ENCODE measurements at regions not wholly inside any gene's neighbourhood (a gene's known extent, or its start where the extent isn't known, plus 50 kb on each side); places are given as distances from the start of the nearest gene placed in this dataset.

DNA sequence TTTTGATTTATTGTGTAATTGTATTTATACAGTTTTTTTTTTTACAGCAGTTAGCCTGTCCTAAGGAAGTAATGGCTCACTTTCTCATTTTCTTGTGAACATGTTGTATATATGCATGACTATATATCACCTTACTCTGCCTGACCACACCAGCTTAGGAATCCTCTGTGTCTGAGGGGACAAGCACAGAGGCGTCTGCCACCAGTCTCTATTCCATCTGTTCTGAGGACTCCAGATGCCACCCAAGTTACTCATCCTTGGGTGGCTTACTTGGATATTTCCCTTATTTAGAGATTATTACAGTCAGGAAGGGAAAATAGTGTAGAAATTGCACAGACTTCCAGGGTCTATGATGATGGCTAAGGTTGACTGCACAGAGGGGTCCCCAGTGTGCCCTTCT, 256.3 kb upstream of the C9orf72 start:
- TF ChIP-seq CTCF (IDR thresholded peaks at IDR 0.05) (no peak), POLR2A (IDR thresholded peaks at IDR 0.05) (no peak)

Data from right lobe of liver (tissue), 4 donors.